Bronchial epithelial cell (primary cell): ENCODE measurements at regions not wholly inside any gene's neighbourhood (a gene's known extent, or its start where the extent isn't known, plus 50 kb on each side); places are given as distances from the start of the nearest gene placed in this dataset.

Source experiments
- DNase-seq: peaks from one replicate; pipeline ENCODE4 v3.0.0-alpha.2; 2010; ENCODE audit warnings: low read depth
- FAIRE-seq: peaks from 2 replicates; lab custom pipeline; 2011; peaks lifted over from hg19 to GRCh38; lab: Jason Lieb, UNC
- H3K27me3 ChIP-seq: 2 replicates; pipeline ENCODE4 v1.5.1; 2011; ENCODE audit warnings: low read length; ENCODE audit not compliant: control insufficient read depth, insufficient read depth
- H3K36me3 ChIP-seq: 2 replicates; pipeline ENCODE4 v1.5.1; 2011; ENCODE audit warnings: low read length; ENCODE audit not compliant: control insufficient read depth, insufficient read depth
- H3K4me3 ChIP-seq: 2 replicates; pipeline ENCODE4 v1.5.1; 2011; ENCODE audit warnings: mild to moderate bottlenecking, low read depth, low read length, control low read depth
- TF ChIP-seq, protein P1 (sequence below): IDR thresholded peaks from 2 replicates; pipeline ENCODE4 v1.5.1; 2011; ENCODE audit warnings: mild to moderate bottlenecking, moderate library complexity, low read length, control low read depth, inconsistent platforms; ENCODE audit not compliant: insufficient read depth, severe bottlenecking

DNA sequence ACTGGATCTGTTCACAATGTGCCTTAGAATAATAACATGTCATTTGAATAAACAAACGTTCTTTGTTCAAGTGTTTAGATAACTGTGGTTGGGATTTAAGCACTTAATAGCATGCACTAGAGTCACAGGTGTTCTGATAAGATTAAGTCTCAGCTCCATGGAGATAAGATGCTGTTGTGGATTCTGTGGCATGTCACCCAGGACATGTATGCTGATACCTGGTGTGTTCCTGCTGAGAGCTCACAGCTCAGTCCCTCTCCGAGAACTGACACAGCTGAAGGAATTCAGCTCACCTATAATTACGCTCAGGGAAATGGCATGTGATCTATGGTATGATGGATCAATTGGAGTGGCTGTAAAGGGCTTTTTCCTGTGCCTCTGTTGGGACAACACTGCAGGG, 75.4 kb upstream of the ST6GAL2 start:
- no peak for FAIRE-seq
- DNase-seq, result no peak
- no peak overlapping the region for H3K4me3 ChIP-seq
- TF ChIP-seq, protein P1, sequence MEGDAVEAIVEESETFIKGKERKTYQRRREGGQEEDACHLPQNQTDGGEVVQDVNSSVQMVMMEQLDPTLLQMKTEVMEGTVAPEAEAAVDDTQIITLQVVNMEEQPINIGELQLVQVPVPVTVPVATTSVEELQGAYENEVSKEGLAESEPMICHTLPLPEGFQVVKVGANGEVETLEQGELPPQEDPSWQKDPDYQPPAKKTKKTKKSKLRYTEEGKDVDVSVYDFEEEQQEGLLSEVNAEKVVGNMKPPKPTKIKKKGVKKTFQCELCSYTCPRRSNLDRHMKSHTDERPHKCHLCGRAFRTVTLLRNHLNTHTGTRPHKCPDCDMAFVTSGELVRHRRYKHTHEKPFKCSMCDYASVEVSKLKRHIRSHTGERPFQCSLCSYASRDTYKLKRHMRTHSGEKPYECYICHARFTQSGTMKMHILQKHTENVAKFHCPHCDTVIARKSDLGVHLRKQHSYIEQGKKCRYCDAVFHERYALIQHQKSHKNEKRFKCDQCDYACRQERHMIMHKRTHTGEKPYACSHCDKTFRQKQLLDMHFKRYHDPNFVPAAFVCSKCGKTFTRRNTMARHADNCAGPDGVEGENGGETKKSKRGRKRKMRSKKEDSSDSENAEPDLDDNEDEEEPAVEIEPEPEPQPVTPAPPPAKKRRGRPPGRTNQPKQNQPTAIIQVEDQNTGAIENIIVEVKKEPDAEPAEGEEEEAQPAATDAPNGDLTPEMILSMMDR, result no peak
- no peaks in the 10 kb centered on the region for H3K36me3 ChIP-seq
- no peaks in the 10 kb centered on the region for H3K27me3 ChIP-seq

DNA sequence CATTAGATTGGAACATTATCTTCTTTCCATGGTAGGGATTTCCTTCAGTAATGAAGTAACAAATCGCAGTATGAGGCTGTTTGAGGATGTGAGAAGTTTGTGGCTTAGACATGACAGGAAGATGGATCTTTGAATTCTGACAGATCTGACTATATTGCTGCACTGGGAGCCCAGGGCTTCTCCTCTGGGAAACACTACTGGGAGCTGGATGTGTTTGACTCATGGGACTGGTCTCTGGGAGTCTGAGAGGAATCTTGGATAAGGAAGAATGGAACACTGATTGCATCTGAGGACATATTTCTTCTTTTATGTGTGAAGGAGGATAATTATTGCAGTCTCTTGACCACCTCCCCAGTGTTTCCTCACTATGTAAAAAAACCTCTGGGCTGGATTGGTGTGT, 77.2 kb upstream of the ST6GAL2 start:
- TF ChIP-seq, protein P1, result no peak
- FAIRE-seq, result no peak

DNA sequence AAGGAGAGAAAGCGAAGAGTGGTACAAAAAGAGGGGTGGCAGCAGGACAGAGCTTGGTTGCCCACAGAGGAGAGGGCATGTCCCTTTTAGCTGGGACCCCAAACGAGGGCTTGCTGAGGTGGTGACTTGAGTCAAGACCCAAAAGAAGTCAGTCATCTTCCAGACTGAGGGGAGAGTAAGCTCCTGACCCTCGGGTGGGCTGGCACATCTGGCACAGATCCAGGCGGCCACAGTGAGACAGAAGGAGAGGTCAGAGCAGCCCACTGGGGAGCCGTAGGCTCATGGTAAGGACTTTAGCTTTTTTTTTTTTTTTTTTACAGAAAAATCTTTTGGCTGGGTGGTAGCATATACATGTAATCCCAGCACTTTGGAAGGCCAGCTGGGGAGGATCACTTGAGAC, 77.9 kb upstream of the ST6GAL2 start:
- Histone ChIP-seq H3K4me3 (no peak overlapping the region), H3K36me3 (no peaks in the 10 kb centered on the region), H3K27me3 (no peaks in the 10 kb centered on the region)
- TF ChIP-seq, protein P1, result no peak
- FAIRE-seq, result no peak
- no peak for DNase-seq

More for the DNA sequence above, 77.2 kb upstream of the ST6GAL2 start:
- Histone ChIP-seq H3K27me3 (no peaks in the 10 kb centered on the region), H3K4me3 (no peak overlapping the region), H3K36me3 (no peaks in the 10 kb centered on the region)
- no peak for DNase-seq

DNA sequence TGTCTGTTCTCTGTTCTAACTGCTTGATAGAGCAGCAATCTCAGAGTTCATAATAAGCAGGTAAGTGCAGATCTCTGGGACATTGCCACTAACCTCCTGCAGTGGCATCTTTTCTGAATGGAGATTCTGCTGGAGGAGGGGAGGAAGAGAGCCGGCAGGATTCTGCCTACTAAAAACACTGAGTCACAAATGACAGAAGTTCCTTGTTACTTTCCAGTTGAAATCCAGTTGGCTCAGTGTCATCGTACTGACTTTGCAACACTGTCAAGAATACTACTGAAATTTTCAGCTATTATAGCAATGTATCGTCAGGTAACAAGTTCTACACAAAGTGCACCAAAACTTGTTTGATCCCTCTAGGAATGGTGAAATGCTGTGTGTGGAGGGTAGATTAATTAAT, 79.6 kb upstream of the ST6GAL2 start:
- no peak overlapping the region for H3K4me3 ChIP-seq
- H3K36me3 ChIP-seq, result no peaks in the 10 kb centered on the region
- TF ChIP-seq, protein P1, result no peak
- no peaks in the 10 kb centered on the region for H3K27me3 ChIP-seq
- DNase-seq (no peak), FAIRE-seq (no peak)

DNA sequence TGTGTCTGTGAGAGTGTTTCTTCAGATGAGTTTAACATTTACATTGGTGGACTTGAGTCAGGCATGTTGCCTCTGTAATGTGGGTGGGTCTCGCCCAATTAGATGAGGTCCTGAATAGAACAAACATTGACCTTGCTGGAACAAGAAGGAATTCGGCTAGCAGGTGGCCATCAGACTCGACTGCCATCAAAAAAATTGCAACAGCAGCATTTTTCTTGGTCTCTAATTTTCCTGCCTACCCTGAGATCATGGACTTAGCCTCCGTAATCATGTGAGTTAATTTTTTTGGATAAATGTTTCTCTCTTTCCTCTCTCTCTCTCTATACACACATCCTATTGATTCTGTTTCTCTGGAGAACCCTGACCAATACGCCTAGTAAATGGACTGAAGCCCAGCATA, 83.8 kb upstream of the ST6GAL2 start:
- FAIRE-seq, result no peak
- TF ChIP-seq, protein P1, result no peak
- no peaks in the 10 kb centered on the region for H3K36me3 ChIP-seq
- H3K4me3 ChIP-seq, result no peak overlapping the region
- H3K27me3 ChIP-seq, result no peaks in the 10 kb centered on the region
- no peak for DNase-seq
